HL-60 (cell line): ENCODE measurements at regions not wholly inside any gene's neighbourhood (a gene's known extent, or its start where the extent isn't known, plus 50 kb on each side); places are given as distances from the start of the nearest gene placed in this dataset.

ENCODE experiments used
- POLR2AphosphoS5 ChIP-seq: IDR thresholded peaks from 2 replicates; pipeline ENCODE4 v1.6.1; 2012; ENCODE audit warnings: low read depth
- SPI1 ChIP-seq: IDR thresholded peaks from 2 replicates; pipeline ENCODE4 v1.6.1; 2012; ENCODE audit warnings: low read depth, mild to moderate bottlenecking, borderline replicate concordance
- TF ChIP-seq, protein P1 (sequence below): IDR thresholded peaks from one replicate; pipeline ENCODE4 v1.5.1; 2011; ENCODE audit warnings: low read length, control low read depth, inconsistent platforms; ENCODE audit not compliant: insufficient read depth
- TF ChIP-seq, protein P2 (sequence below): IDR thresholded peaks from 2 replicates; pipeline ENCODE4 v1.6.1; 2012; ENCODE audit warnings: low read depth; ENCODE audit not compliant: insufficient replicate concordance

- TF ChIP-seq, protein P1, sequence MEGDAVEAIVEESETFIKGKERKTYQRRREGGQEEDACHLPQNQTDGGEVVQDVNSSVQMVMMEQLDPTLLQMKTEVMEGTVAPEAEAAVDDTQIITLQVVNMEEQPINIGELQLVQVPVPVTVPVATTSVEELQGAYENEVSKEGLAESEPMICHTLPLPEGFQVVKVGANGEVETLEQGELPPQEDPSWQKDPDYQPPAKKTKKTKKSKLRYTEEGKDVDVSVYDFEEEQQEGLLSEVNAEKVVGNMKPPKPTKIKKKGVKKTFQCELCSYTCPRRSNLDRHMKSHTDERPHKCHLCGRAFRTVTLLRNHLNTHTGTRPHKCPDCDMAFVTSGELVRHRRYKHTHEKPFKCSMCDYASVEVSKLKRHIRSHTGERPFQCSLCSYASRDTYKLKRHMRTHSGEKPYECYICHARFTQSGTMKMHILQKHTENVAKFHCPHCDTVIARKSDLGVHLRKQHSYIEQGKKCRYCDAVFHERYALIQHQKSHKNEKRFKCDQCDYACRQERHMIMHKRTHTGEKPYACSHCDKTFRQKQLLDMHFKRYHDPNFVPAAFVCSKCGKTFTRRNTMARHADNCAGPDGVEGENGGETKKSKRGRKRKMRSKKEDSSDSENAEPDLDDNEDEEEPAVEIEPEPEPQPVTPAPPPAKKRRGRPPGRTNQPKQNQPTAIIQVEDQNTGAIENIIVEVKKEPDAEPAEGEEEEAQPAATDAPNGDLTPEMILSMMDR, result no peak
- TF ChIP-seq SPI1, result no peak
- TF ChIP-seq, protein P2, sequence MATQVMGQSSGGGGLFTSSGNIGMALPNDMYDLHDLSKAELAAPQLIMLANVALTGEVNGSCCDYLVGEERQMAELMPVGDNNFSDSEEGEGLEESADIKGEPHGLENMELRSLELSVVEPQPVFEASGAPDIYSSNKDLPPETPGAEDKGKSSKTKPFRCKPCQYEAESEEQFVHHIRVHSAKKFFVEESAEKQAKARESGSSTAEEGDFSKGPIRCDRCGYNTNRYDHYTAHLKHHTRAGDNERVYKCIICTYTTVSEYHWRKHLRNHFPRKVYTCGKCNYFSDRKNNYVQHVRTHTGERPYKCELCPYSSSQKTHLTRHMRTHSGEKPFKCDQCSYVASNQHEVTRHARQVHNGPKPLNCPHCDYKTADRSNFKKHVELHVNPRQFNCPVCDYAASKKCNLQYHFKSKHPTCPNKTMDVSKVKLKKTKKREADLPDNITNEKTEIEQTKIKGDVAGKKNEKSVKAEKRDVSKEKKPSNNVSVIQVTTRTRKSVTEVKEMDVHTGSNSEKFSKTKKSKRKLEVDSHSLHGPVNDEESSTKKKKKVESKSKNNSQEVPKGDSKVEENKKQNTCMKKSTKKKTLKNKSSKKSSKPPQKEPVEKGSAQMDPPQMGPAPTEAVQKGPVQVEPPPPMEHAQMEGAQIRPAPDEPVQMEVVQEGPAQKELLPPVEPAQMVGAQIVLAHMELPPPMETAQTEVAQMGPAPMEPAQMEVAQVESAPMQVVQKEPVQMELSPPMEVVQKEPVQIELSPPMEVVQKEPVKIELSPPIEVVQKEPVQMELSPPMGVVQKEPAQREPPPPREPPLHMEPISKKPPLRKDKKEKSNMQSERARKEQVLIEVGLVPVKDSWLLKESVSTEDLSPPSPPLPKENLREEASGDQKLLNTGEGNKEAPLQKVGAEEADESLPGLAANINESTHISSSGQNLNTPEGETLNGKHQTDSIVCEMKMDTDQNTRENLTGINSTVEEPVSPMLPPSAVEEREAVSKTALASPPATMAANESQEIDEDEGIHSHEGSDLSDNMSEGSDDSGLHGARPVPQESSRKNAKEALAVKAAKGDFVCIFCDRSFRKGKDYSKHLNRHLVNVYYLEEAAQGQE, result no peak
- TF ChIP-seq POLR2AphosphoS5, result no peak
Observed at GRCh38 chr5:67678594-67678993, 482.0 kb upstream of the CD180 start.
